K562 (cell line): ENCODE measurements at regions not wholly inside any gene's neighbourhood (a gene's known extent, or its start where the extent isn't known, plus 50 kb on each side); places are given as distances from the start of the nearest gene placed in this dataset.

ENCODE experiments used
- ATAC-seq: fragments of 200-7000 bp; cut with Tn5 transposase; 3 replicates; pipeline ENCODE4 v1.9.1; 2020; ENCODE audit warnings: moderate library complexity
- BruUV-seq: library from RNA; stranded (reverse); fragments of 400-500 nt; replicated peaks from 2 replicates; lab custom pipeline; 2021; lab: Mats Ljungman, UMichigan
- CTCF ChIA-PET: fragments of 300-600 bp; formaldehyde crosslinking; extraction: SDS; loops from one replicate; lab custom pipeline; 2021; ENCODE audit warnings: low intra/inter-chr PET ratio; lab: Yijun Ruan, JAX
- POLR2A ChIA-PET: fragments of 300-600, 350-650 bp; sonication (Branson Sonifier 250); formaldehyde crosslinking; extraction: SDS; loops from one replicate; lab custom pipeline; 2021; ENCODE audit warnings: antibody characterized with exemption, inconsistent platforms; lab: Yijun Ruan, JAX
- DNase-seq, 4 experiments: peaks; one replicate each; pipeline versions ENCODE4 v3.0.0 to v3.0.0-alpha.2; 2011 to 2018; ENCODE audit warnings: low spot score in 3 of 4, mixed read lengths in 3 of 4; ENCODE audit errors: extremely low read depth in 1 of 4
- FAIRE-seq: peaks from 2 replicates; lab custom pipeline; 2011; peaks lifted over from hg19 to GRCh38; lab: Jason Lieb, UNC
- H2AFZ ChIP-seq: 2 replicates; pipeline ENCODE4 v1.6.0; 2011; ENCODE audit warnings: low read depth, low read length, control low read depth, inconsistent platforms
- H3K27ac ChIP-seq: fragments of 200-600 bp; 3 replicates; pipeline ENCODE4 v1.8.0; 2011; ENCODE audit warnings: low read depth, mild to moderate bottlenecking, control low read depth, inconsistent platforms, low read length, moderate library complexity, mixed read lengths; ENCODE audit errors: extremely low read depth
- H3K27me3 ChIP-seq, 2 experiments: fragments of 300-600 bp in 1 of 2; 2 replicates in 1 of 2; 3 replicates in 1 of 2; pipeline versions ENCODE4 v1.6.0 to v1.8.0; 2011; ENCODE audit warnings: inconsistent platforms in 2 of 2, low read length in 2 of 2, mild to moderate bottlenecking in 1 of 2, mixed read lengths in 1 of 2, moderate library complexity in 1 of 2; ENCODE audit not compliant: control insufficient read depth in 2 of 2, insufficient read depth in 2 of 2
- H3K36me3 ChIP-seq: fragments of 300-600 bp; 3 replicates; pipeline ENCODE4 v1.8.0; 2011; ENCODE audit warnings: mild to moderate bottlenecking, low read length, inconsistent platforms; ENCODE audit not compliant: control insufficient read depth, insufficient read depth
- H3K4me1 ChIP-seq, 2 experiments: fragments of 200-600 bp in 1 of 2; replicated peaks in 1 of 2; 2 replicates in 1 of 2; 3 replicates in 1 of 2; pipeline versions ENCODE4 v1.5.1 to v1.8.0; 2011; ENCODE audit warnings: inconsistent platforms in 2 of 2, low read length in 2 of 2, mild to moderate bottlenecking in 1 of 2, mixed read lengths in 1 of 2, moderate library complexity in 1 of 2; ENCODE audit not compliant: control insufficient read depth in 2 of 2, insufficient read depth in 2 of 2
- H3K4me2 ChIP-seq: 2 replicates; pipeline ENCODE4 v1.6.1; 2011; ENCODE audit warnings: low read length, control low read depth, inconsistent platforms, mixed read lengths; ENCODE audit not compliant: insufficient read depth
- H3K4me3 ChIP-seq: fragments of 200-600 bp; sonication (generic), shearing (Covaris generic); 2 replicates; pipeline ENCODE4 v1.5.1; 2016; ENCODE audit warnings: control low read depth, inconsistent platforms
- H3K79me2 ChIP-seq: fragments of 200-600 bp; 3 replicates; pipeline ENCODE4 v1.8.0; 2011; ENCODE audit warnings: low read length, inconsistent platforms; ENCODE audit not compliant: control insufficient read depth, insufficient read depth
- H3K9ac ChIP-seq, 2 experiments: 2 replicates each; pipeline versions ENCODE4 v1.6.0 to v1.6.1; 2011; ENCODE audit warnings: low read depth in 2 of 2, low read length in 2 of 2, control low read depth in 1 of 2, inconsistent platforms in 1 of 2, mild to moderate bottlenecking in 1 of 2, mixed read lengths in 1 of 2; ENCODE audit not compliant: insufficient read depth in 1 of 2
- H3K9me1 ChIP-seq: one replicate; pipeline ENCODE4 v1.6.0; 2011; ENCODE audit warnings: inconsistent platforms, mild to moderate bottlenecking, low read length, moderate library complexity; ENCODE audit not compliant: control insufficient read depth, insufficient read depth
- H3K9me3 ChIP-seq: replicated peaks from 2 replicates; pipeline ENCODE4 v1.5.1; 2011; ENCODE audit warnings: low read depth, low read length, inconsistent platforms; ENCODE audit not compliant: control insufficient read depth, insufficient read depth
- H4K20me1 ChIP-seq: replicated peaks from 2 replicates; pipeline ENCODE4 v1.6.1; 2011; ENCODE audit warnings: low read length, inconsistent platforms, mixed read lengths; ENCODE audit not compliant: control insufficient read depth, insufficient read depth
- CSDE1 ChIP-seq, 2 experiments: fragments of 450-650 bp; IDR thresholded peaks; 2 replicates each; pipeline ENCODE4 v1.6.1; 2016; ENCODE audit warnings: mild to moderate bottlenecking in 1 of 2
- FOXM1 ChIP-seq, 2 experiments: fragments of 450-650 bp in 1 of 2; sonication (generic) in 1 of 2; formaldehyde crosslinking in 1 of 2; IDR thresholded peaks; 2 replicates each; pipeline versions ENCODE4 v1.6.1 to v1.9.0; 2017 to 2022; ENCODE audit warnings: low read depth in 2 of 2, mild to moderate bottlenecking in 2 of 2, missing genetic modification reagents in 1 of 2, moderate library complexity in 1 of 2
- GATA2 ChIP-seq: sonication (generic); formaldehyde crosslinking; IDR thresholded peaks from 2 replicates; pipeline ENCODE4 v1.4.0; 2020; ENCODE audit warnings: mild to moderate bottlenecking, missing genetic modification reagents
- PTBP1 ChIP-seq: fragments of 200-400 bp; formaldehyde crosslinking; IDR thresholded peaks from 2 replicates; pipeline ENCODE4 v1.6.1; 2017; ENCODE audit warnings: low read depth, low read length
- PTTG1 ChIP-seq: fragments of 450-650 bp; IDR thresholded peaks from 2 replicates; pipeline ENCODE4 v1.6.1; 2016; ENCODE audit warnings: low read depth, mild to moderate bottlenecking, missing genetic modification characterization, missing compliant biosample characterization
- SUPT5H ChIP-seq: fragments of 450-650 bp; IDR thresholded peaks from 2 replicates; pipeline ENCODE4 v1.6.1; 2016
- ZNF134 ChIP-seq: fragments of 250-450 bp; sonication (Bioruptor Pico); conservative IDR thresholded peaks from 2 replicates; pipeline ENCODE4 v1.4.0; 2020
- ZNF561 ChIP-seq: fragments of 450-650 bp; formaldehyde crosslinking; conservative IDR thresholded peaks from 2 replicates; pipeline ENCODE4 v1.4.0; 2020; ENCODE audit warnings: mild to moderate bottlenecking, moderate library complexity
- ZNF766 ChIP-seq: fragments of 200-800 bp; sonication (Bioruptor generic); conservative IDR thresholded peaks from 2 replicates; pipeline ENCODE4 v1.6.1; 2016; ENCODE audit warnings: missing genetic modification characterization, missing compliant biosample characterization
- WGBS: fragments of 100-300 bp; shearing (Covaris generic); methylation state at CpG from one replicate; pipeline ENCODE4 v1.1.6; 2016; ENCODE audit warnings: low coverage, mixed read lengths; ENCODE audit not compliant: insufficient coverage; ENCODE audit errors: missing lambda C conversion rate; 5-methylcytosine and 5-hydroxymethylcytosine counted together
- in situ Hi-C: fragments of 300-500 bp; cut with MboI; formaldehyde crosslinking; loops from 4 replicates; pipeline ENCODE4 v1.15.0; 2018; ENCODE audit warnings: inconsistent platforms, mixed read lengths
- intact Hi-C: fragments of 100-400 bp; cut with micrococcal nuclease; formaldehyde crosslinking; loops from 2 replicates; pipeline ENCODE4 v1.14.2; 2022
- TF ChIP-seq, protein P1 (sequence below), 3 experiments: IDR thresholded peaks in 2 of 3; conservative IDR thresholded peaks in 1 of 3; 2 replicates each; pipeline ENCODE4 v1.5.1; 2011 to 2012; ENCODE audit warnings: low read length in 3 of 3, mild to moderate bottlenecking in 3 of 3, control low read depth in 2 of 3, improper control_type of control experiment in 1 of 3, inconsistent platforms in 1 of 3, low read depth in 1 of 3, mixed read lengths in 1 of 3, moderate library complexity in 1 of 3; ENCODE audit not compliant: insufficient read depth in 2 of 3
- TF ChIP-seq, protein P2 (sequence below): fragments of 250-450 bp; sonication (Bioruptor Pico); IDR thresholded peaks from 2 replicates; pipeline ENCODE4 v1.4.0; 2020; ENCODE audit warnings: mild to moderate bottlenecking
- TF ChIP-seq, protein P3 (sequence below): sonication (generic); formaldehyde crosslinking; IDR thresholded peaks from 2 replicates; pipeline ENCODE4 v1.8.0; 2022; ENCODE audit warnings: mild to moderate bottlenecking, missing genetic modification reagents

GRCh38 chr9:118670011-118670953 lies 699.0 kb downstream of the BRINP1 start:
- Histone ChIP-seq H3K27me3 (no peaks in the 10 kb centered on the region), H3K9me3 (no peaks in the 10 kb centered on the region), H3K79me2 (no peaks in the 10 kb centered on the region), H3K9me1 (no peaks in the 10 kb centered on the region), H3K36me3 (no peaks in the 10 kb centered on the region), H3K4me2 (no peak overlapping the region), H3K27ac (no peak overlapping the region), H3K4me3 (no peak overlapping the region), H2AFZ (no peak overlapping the region), H4K20me1 (no peaks in the 10 kb centered on the region), H3K9ac (no peak overlapping the region), H3K4me1 (no peaks in the 10 kb centered on the region)
- in situ Hi-C loops, result no loop called here
- ATAC-seq (no peak), FAIRE-seq (no peak), DNase-seq (no peak)
- 0% methylated on average over 11 of the region's 11 CpGs for WGBS
- no peak for TF ChIP-seq CSDE1 (IDR thresholded peaks at IDR 0.05)
- TF ChIP-seq ZNF561 (CRISPR knock-in tag), result no peak
- no peak for TF ChIP-seq ZNF134
- no peak for TF ChIP-seq ZNF766
- TF ChIP-seq GATA2, result no peak
- no peak for TF ChIP-seq PTTG1 (tag)
- no peak for TF ChIP-seq SUPT5H
- TF ChIP-seq, protein P1, sequence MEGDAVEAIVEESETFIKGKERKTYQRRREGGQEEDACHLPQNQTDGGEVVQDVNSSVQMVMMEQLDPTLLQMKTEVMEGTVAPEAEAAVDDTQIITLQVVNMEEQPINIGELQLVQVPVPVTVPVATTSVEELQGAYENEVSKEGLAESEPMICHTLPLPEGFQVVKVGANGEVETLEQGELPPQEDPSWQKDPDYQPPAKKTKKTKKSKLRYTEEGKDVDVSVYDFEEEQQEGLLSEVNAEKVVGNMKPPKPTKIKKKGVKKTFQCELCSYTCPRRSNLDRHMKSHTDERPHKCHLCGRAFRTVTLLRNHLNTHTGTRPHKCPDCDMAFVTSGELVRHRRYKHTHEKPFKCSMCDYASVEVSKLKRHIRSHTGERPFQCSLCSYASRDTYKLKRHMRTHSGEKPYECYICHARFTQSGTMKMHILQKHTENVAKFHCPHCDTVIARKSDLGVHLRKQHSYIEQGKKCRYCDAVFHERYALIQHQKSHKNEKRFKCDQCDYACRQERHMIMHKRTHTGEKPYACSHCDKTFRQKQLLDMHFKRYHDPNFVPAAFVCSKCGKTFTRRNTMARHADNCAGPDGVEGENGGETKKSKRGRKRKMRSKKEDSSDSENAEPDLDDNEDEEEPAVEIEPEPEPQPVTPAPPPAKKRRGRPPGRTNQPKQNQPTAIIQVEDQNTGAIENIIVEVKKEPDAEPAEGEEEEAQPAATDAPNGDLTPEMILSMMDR (IDR thresholded peaks at IDR 0.05 in 2 of 3, conservative IDR thresholded peaks at IDR 0.05 in 1 of 3; ENCODE audit: insufficient read depth in 2 of 3, low read depth in 1 of 3, low read length in 3 of 3), result no peak
- TF ChIP-seq FOXM1 (IDR thresholded peaks at IDR 0.05; ENCODE audit: low read depth), result no peak
- no peak for TF ChIP-seq FOXM1 (CRISPR knock-in tag; IDR thresholded peaks at IDR 0.05; ENCODE audit: low read depth)
- TF ChIP-seq, protein P2, sequence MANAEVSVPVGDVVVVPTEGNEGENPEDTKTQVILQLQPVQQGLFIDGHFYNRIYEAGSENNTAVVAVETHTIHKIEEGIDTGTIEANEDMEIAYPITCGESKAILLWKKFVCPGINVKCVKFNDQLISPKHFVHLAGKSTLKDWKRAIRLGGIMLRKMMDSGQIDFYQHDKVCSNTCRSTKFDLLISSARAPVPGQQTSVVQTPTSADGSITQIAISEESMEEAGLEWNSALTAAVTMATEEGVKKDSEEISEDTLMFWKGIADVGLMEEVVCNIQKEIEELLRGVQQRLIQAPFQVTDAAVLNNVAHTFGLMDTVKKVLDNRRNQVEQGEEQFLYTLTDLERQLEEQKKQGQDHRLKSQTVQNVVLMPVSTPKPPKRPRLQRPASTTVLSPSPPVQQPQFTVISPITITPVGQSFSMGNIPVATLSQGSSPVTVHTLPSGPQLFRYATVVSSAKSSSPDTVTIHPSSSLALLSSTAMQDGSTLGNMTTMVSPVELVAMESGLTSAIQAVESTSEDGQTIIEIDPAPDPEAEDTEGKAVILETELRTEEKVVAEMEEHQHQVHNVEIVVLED, result no peak
- TF ChIP-seq PTBP1, result no peak
- TF ChIP-seq, protein P3, sequence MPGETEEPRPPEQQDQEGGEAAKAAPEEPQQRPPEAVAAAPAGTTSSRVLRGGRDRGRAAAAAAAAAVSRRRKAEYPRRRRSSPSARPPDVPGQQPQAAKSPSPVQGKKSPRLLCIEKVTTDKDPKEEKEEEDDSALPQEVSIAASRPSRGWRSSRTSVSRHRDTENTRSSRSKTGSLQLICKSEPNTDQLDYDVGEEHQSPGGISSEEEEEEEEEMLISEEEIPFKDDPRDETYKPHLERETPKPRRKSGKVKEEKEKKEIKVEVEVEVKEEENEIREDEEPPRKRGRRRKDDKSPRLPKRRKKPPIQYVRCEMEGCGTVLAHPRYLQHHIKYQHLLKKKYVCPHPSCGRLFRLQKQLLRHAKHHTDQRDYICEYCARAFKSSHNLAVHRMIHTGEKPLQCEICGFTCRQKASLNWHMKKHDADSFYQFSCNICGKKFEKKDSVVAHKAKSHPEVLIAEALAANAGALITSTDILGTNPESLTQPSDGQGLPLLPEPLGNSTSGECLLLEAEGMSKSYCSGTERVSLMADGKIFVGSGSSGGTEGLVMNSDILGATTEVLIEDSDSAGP (CRISPR knock-in tag), result no peak
- BruUV-seq, result no TSS peak
- intact Hi-C loops, result no loop called here
- CTCF ChIA-PET, result no interaction called here
- POLR2A ChIA-PET, result no interaction called here
